ENCODE measurements at regions not wholly inside any gene's neighbourhood (a gene's known extent, or its start where the extent isn't known, plus 50 kb on each side); places are given as distances from the start of the nearest gene placed in this dataset.
"Not testable (repeated sequence)": the region's sequence is repeated elsewhere in the genome, so short reads cannot be mapped to it uniquely, and the experiment has no call there.

- no peak for FAIRE-seq
- Histone ChIP-seq H3K4me1 (ENCODE audit: insufficient read depth, low read length) (peaks cover 11% of the 10 kb centered on the region), H3K9ac (ENCODE audit: low read length) (no peak overlapping the region), H3K4me3 (ENCODE audit: insufficient read depth, low read depth, low read length) (no peak overlapping the region), H2AFZ (ENCODE audit: low read depth, low read length) (no peak overlapping the region), H3K27ac (ENCODE audit: low read depth, low read length) (no peak overlapping the region), H3K9me3 (ENCODE audit: insufficient read depth, low read depth, low read length) (peaks cover 4% of the 10 kb centered on the region), H3K36me3 (ENCODE audit: insufficient read depth, low read length) (no peaks in the 10 kb centered on the region), H4K20me1 (ENCODE audit: insufficient read depth, low read length) (no peaks in the 10 kb centered on the region), H3K27me3 (ENCODE audit: insufficient read depth, low read length) (no peaks in the 10 kb centered on the region), H3K79me2 (ENCODE audit: insufficient read depth, low read length) (no peaks in the 10 kb centered on the region), H3K4me2 (ENCODE audit: low read length) (no peak overlapping the region)
- H3K4me3 Mint-ChIP-seq (ENCODE audit: unreplicated experiment) = no peak overlapping the region
- no peak overlapping the region for H3K27ac Mint-ChIP-seq (ENCODE audit: unreplicated experiment)
- TF ChIP-seq EZH2 (IDR thresholded peaks at IDR 0.05; ENCODE audit: insufficient read depth, low read length) (no peak), CTCF (IDR thresholded peaks at IDR 0.05; ENCODE audit: insufficient read depth, low read depth, low read length) (no peak)
- H3K4me1 Mint-ChIP-seq (ENCODE audit: low read depth, unreplicated experiment) = peaks cover 9% of the 10 kb centered on the region
- H3K27me3 Mint-ChIP-seq (ENCODE audit: low read depth, unreplicated experiment) = peaks cover 3% of the 10 kb centered on the region
- H3K9me3 Mint-ChIP-seq (ENCODE audit: unreplicated experiment) = no peaks in the 10 kb centered on the region
- DNase-seq (ENCODE audit: low read depth) = no peak
- no peaks in the 10 kb centered on the region for H3K36me3 Mint-ChIP-seq (ENCODE audit: low read depth, unreplicated experiment)
Measured at GRCh38 chr16:87119748-87120147, 197.4 kb downstream of the C16orf95 start.

- H3K4me2 ChIP-seq (ENCODE audit: low read length) = no peak overlapping the region
- H3K9me3 Mint-ChIP-seq (ENCODE audit: unreplicated experiment) = no peaks in the 10 kb centered on the region
- no peaks in the 10 kb centered on the region for H4K20me1 ChIP-seq (ENCODE audit: insufficient read depth, low read length)
- no peaks in the 10 kb centered on the region for H3K36me3 Mint-ChIP-seq (ENCODE audit: low read depth, unreplicated experiment)
- H3K4me3 Mint-ChIP-seq (ENCODE audit: unreplicated experiment) = no peak overlapping the region
- no peak overlapping the region for H3K4me3 ChIP-seq (ENCODE audit: insufficient read depth, low read depth, low read length)
- peaks cover 9% of the 10 kb centered on the region for H3K27me3 Mint-ChIP-seq (ENCODE audit: low read depth, unreplicated experiment)
- H3K27ac ChIP-seq (ENCODE audit: low read depth, low read length) = no peak overlapping the region
- no peak overlapping the region for H2AFZ ChIP-seq (ENCODE audit: low read depth, low read length)
- no peaks in the 10 kb centered on the region for H3K79me2 ChIP-seq (ENCODE audit: insufficient read depth, low read length)
- no peaks in the 10 kb centered on the region for H3K27me3 ChIP-seq (ENCODE audit: insufficient read depth, low read length)
- peaks cover 4% of the 10 kb centered on the region for H3K9me3 ChIP-seq (ENCODE audit: insufficient read depth, low read depth, low read length)
- H3K27ac Mint-ChIP-seq (ENCODE audit: unreplicated experiment) = no peak overlapping the region
- DNase-seq (ENCODE audit: low read depth) = no peak
- no peak for TF ChIP-seq CTCF (IDR thresholded peaks at IDR 0.05; ENCODE audit: insufficient read depth, low read depth, low read length)
- TF ChIP-seq EZH2 (IDR thresholded peaks at IDR 0.05; ENCODE audit: insufficient read depth, low read length) = no peak
- H3K36me3 ChIP-seq (ENCODE audit: insufficient read depth, low read length) = no peaks in the 10 kb centered on the region
- H3K4me1 ChIP-seq (ENCODE audit: insufficient read depth, low read length) = peaks cover 17% of the 10 kb centered on the region
- peaks cover 14% of the 10 kb centered on the region for H3K4me1 Mint-ChIP-seq (ENCODE audit: low read depth, unreplicated experiment)
- FAIRE-seq = no peak
- no peak overlapping the region for H3K9ac ChIP-seq (ENCODE audit: low read length)
Measured at GRCh38 chr16:87121816-87122215, 195.4 kb downstream of the C16orf95 start.

GRCh38 chr16:87123356-87124001 is 193.7 kb downstream of the C16orf95 start:
- H3K9me3 ChIP-seq (ENCODE audit: insufficient read depth, low read depth, low read length) = peaks cover 4% of the 10 kb centered on the region
- Mint-ChIP-seq H3K9me3 (ENCODE audit: unreplicated experiment) (no peaks in the 10 kb centered on the region), H3K4me3 (ENCODE audit: unreplicated experiment) (no peak overlapping the region), H3K27me3 (ENCODE audit: low read depth, unreplicated experiment) (peaks cover 9% of the 10 kb centered on the region), H3K4me1 (ENCODE audit: low read depth, unreplicated experiment) (peaks cover 15% of the 10 kb centered on the region), H3K27ac (ENCODE audit: unreplicated experiment) (no peak overlapping the region), H3K36me3 (ENCODE audit: low read depth, unreplicated experiment) (no peaks in the 10 kb centered on the region)
- no peak overlapping the region for H3K4me3 ChIP-seq (ENCODE audit: insufficient read depth, low read depth, low read length)
- H2AFZ ChIP-seq (ENCODE audit: low read depth, low read length) = peak overlapping the region; percentile 38
- DNase-seq (ENCODE audit: low read depth) = peak; percentile 76
- no peaks in the 10 kb centered on the region for H3K36me3 ChIP-seq (ENCODE audit: insufficient read depth, low read length)
- H3K4me2 ChIP-seq (ENCODE audit: low read length) = peak overlapping the region; percentile 69
- H3K4me1 ChIP-seq (ENCODE audit: insufficient read depth, low read length) = peaks cover 27% of the 10 kb centered on the region
- peak overlapping the region; percentile 43 for H3K27ac ChIP-seq (ENCODE audit: low read depth, low read length)
- H4K20me1 ChIP-seq (ENCODE audit: insufficient read depth, low read length) = no peaks in the 10 kb centered on the region
- no peaks in the 10 kb centered on the region for H3K27me3 ChIP-seq (ENCODE audit: insufficient read depth, low read length)
- peak overlapping the region; percentile 1 for H3K9ac ChIP-seq (ENCODE audit: low read length)
- no peaks in the 10 kb centered on the region for H3K79me2 ChIP-seq (ENCODE audit: insufficient read depth, low read length)
- TF ChIP-seq EZH2 (IDR thresholded peaks at IDR 0.05; ENCODE audit: insufficient read depth, low read length) (no peak), CTCF (IDR thresholded peaks at IDR 0.05; ENCODE audit: insufficient read depth, low read depth, low read length) (no peak)
- FAIRE-seq = no peak

- H3K4me2 ChIP-seq (ENCODE audit: low read length) = peak overlapping the region; percentile 69
- not testable (repeated sequence) for H2AFZ ChIP-seq (ENCODE audit: low read depth, low read length); H3K9me3 Mint-ChIP-seq (ENCODE audit: unreplicated experiment); H3K4me3 ChIP-seq (ENCODE audit: insufficient read depth, low read depth, low read length); H3K27ac Mint-ChIP-seq (ENCODE audit: unreplicated experiment); H3K36me3 ChIP-seq (ENCODE audit: insufficient read depth, low read length); H3K36me3 Mint-ChIP-seq (ENCODE audit: low read depth, unreplicated experiment); H3K27me3 ChIP-seq (ENCODE audit: insufficient read depth, low read length); H3K9me3 ChIP-seq (ENCODE audit: insufficient read depth, low read depth, low read length); DNase-seq (ENCODE audit: low read depth); H3K4me3 Mint-ChIP-seq (ENCODE audit: unreplicated experiment); H3K27me3 Mint-ChIP-seq (ENCODE audit: low read depth, unreplicated experiment); H4K20me1 ChIP-seq (ENCODE audit: insufficient read depth, low read length); H3K79me2 ChIP-seq (ENCODE audit: insufficient read depth, low read length)
- H3K4me1 Mint-ChIP-seq (ENCODE audit: low read depth, unreplicated experiment) = peaks cover 11% of the 10 kb centered on the region
- peak overlapping the region; percentile 1 for H3K9ac ChIP-seq (ENCODE audit: low read length)
- H3K27ac ChIP-seq (ENCODE audit: low read depth, low read length) = peak overlapping the region; percentile 43
- H3K4me1 ChIP-seq (ENCODE audit: insufficient read depth, low read length) = peaks cover 27% of the 10 kb centered on the region
- peak; percentile 98 for FAIRE-seq
Measured at GRCh38 chr16:87124405-87124804, 192.8 kb downstream of the C16orf95 start.

Measured in astrocyte (in vitro differentiated cells and primary cell).